DND-41 (cell line): ENCODE measurements at regions not wholly inside any gene's neighbourhood (a gene's known extent, or its start where the extent isn't known, plus 50 kb on each side); places are given as distances from the start of the nearest gene placed in this dataset.

ENCODE experiments used
- ATAC-seq: fragments of 200-7000 bp; cut with Tn5 transposase; 3 replicates; pipeline ENCODE4 v1.9.1; 2021; ENCODE audit warnings: low read depth; ENCODE audit not compliant: insufficient read depth
- DNase-seq: peaks from one replicate; pipeline ENCODE4 v3.0.0-alpha.2; 2020
- H2AFZ ChIP-seq: 2 replicates; pipeline ENCODE4 v1.6.0; 2012; ENCODE audit warnings: low read depth, low read length
- H3K27ac ChIP-seq: 2 replicates; pipeline ENCODE4 v1.5.1; 2012; ENCODE audit warnings: low read length, inconsistent platforms
- H3K27me3 ChIP-seq: fragments of 200-600 bp; sonication (generic); 2 replicates; pipeline ENCODE4 v1.6.0; 2012; ENCODE audit warnings: low read length, mild to moderate bottlenecking, inconsistent platforms; ENCODE audit not compliant: insufficient read depth, poor library complexity
- H3K36me3 ChIP-seq: 2 replicates; pipeline ENCODE4 v1.5.1; 2012; ENCODE audit warnings: low read length, inconsistent platforms; ENCODE audit not compliant: insufficient read depth
- H3K4me1 ChIP-seq: 2 replicates; pipeline ENCODE4 v1.5.1; 2012; ENCODE audit warnings: mild to moderate bottlenecking, low read length; ENCODE audit not compliant: insufficient read depth
- H3K4me2 ChIP-seq: 2 replicates; pipeline ENCODE4 v1.6.0; 2012; ENCODE audit warnings: mild to moderate bottlenecking, moderate library complexity, low read length, inconsistent platforms; ENCODE audit not compliant: insufficient read depth
- H3K4me3 ChIP-seq, 2 experiments: fragments of 200-600 bp in 1 of 2; shearing (Covaris generic) in 1 of 2; 2 replicates each; pipeline ENCODE4 v1.5.1; 2012 to 2016; ENCODE audit warnings: inconsistent platforms in 2 of 2, low read length in 2 of 2, mild to moderate bottlenecking in 2 of 2, low read depth in 1 of 2, moderate library complexity in 1 of 2
- H3K79me2 ChIP-seq: 2 replicates; pipeline ENCODE4 v1.6.0; 2012; ENCODE audit warnings: low read length, inconsistent platforms; ENCODE audit not compliant: insufficient read depth
- H3K9ac ChIP-seq: 2 replicates; pipeline ENCODE4 v1.6.0; 2012; ENCODE audit warnings: low read depth, mild to moderate bottlenecking, inconsistent platforms, low read length, moderate library complexity
- H3K9me3 ChIP-seq: 2 replicates; pipeline ENCODE4 v1.5.1; 2012; ENCODE audit warnings: low read length, moderate library complexity, mild to moderate bottlenecking, inconsistent platforms; ENCODE audit not compliant: insufficient read depth, severe bottlenecking
- H4K20me1 ChIP-seq: 2 replicates; pipeline ENCODE4 v1.6.0; 2012; ENCODE audit warnings: low read length; ENCODE audit not compliant: insufficient read depth
- CTCF ChIP-seq: IDR thresholded peaks from 2 replicates; pipeline ENCODE4 v1.5.1; 2012; ENCODE audit warnings: borderline replicate concordance, low read length, moderate library complexity, mild to moderate bottlenecking; ENCODE audit not compliant: poor library complexity, severe bottlenecking; ENCODE audit errors: extremely low read depth
- EZH2 ChIP-seq: IDR thresholded peaks from 3 replicates; pipeline ENCODE4 v1.6.1; 2012; ENCODE audit warnings: borderline replicate concordance, low read depth, mild to moderate bottlenecking, moderate library complexity, low read length, inconsistent platforms; ENCODE audit not compliant: severe bottlenecking

DNA sequence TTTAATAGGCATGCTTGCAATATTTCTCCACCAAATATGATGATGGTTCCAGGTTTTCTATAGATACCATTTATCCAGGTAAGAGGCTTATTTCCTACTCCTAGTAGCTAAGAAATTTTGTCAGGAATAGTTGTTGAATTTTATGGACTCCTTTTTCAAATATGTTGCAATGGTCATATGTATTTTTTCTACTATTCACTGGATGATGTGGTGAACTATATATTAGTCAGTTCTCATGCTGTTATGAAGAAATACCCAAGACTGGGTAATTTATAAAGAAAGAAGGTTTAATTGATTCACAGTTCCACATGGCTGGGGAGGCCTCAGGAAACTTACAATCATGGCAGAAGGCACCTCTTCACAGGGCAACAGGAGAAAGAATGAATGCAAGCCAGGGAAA is 141.1 kb upstream of the NR3C1 start:
- TF ChIP-seq EZH2 (no peak), CTCF (no peak)
- no peak overlapping the region for H3K4me2 ChIP-seq
- no peak overlapping the region for H3K27ac ChIP-seq

GRCh38 chr5:143543358-143544255 is 140.1 kb upstream of the NR3C1 start:
- H3K27me3 ChIP-seq: no peaks in the 10 kb centered on the region
- no peak overlapping the region for H3K9ac ChIP-seq
- no peak overlapping the region for H3K4me3 ChIP-seq
- H3K4me2 ChIP-seq: no peak overlapping the region
- H3K4me1 ChIP-seq: peaks cover 14% of the 10 kb centered on the region
- DNase-seq (no peak), ATAC-seq (no peak)
- H3K9me3 ChIP-seq: peaks cover 9% of the 10 kb centered on the region
- no peak overlapping the region for H3K27ac ChIP-seq
- TF ChIP-seq EZH2: no peak
- no peak for TF ChIP-seq CTCF
- no peaks in the 10 kb centered on the region for H4K20me1 ChIP-seq
- no peak overlapping the region for H2AFZ ChIP-seq
- H3K36me3 ChIP-seq: no peaks in the 10 kb centered on the region
- H3K79me2 ChIP-seq: no peaks in the 10 kb centered on the region

More for the DNA sequence above, 141.1 kb upstream of the NR3C1 start:
- Histone ChIP-seq H3K4me1 (peaks cover 14% of the 10 kb centered on the region), H3K9ac (no peak overlapping the region), H2AFZ (no peak overlapping the region), H3K9me3 (no peaks in the 10 kb centered on the region), H4K20me1 (no peaks in the 10 kb centered on the region), H3K4me3 (no peak overlapping the region), H3K79me2 (no peaks in the 10 kb centered on the region), H3K27me3 (no peaks in the 10 kb centered on the region), H3K36me3 (no peaks in the 10 kb centered on the region)
- no peak for DNase-seq
- no peak for ATAC-seq

DNA sequence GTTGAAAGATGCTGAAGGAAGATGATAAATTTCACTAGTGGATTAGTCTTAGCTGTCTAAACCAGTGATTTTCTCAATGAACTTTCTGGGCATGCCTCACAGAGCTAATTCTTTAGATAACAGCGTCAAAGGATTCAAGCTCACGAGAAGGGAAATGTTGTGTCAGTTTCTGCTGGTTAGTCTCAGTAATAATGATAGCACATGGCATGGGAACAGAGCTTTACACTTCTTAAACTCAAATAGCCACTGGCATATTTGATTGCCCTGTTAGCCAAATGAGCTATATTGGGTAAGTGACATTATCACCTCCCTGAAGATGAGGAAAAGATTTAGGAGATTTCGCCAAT is 139.3 kb upstream of the NR3C1 start:
- no peak for TF ChIP-seq CTCF
- no peak for TF ChIP-seq EZH2
- Histone ChIP-seq H3K9me3 (peaks cover 9% of the 10 kb centered on the region), H3K36me3 (no peaks in the 10 kb centered on the region), H3K27me3 (no peaks in the 10 kb centered on the region), H3K79me2 (no peaks in the 10 kb centered on the region), H3K27ac (no peak overlapping the region), H3K4me1 (peaks cover 14% of the 10 kb centered on the region), H2AFZ (no peak overlapping the region; the same call in 1 of the 2 replicates), H3K4me2 (no peak overlapping the region), H3K4me3 (no peak overlapping the region), H4K20me1 (no peaks in the 10 kb centered on the region), H3K9ac (no peak overlapping the region)
- no peak for ATAC-seq
- DNase-seq: no peak
